Peyer's patch (tissue), 4 donors: ENCODE measurements at regions not wholly inside any gene's neighbourhood (a gene's known extent, or its start where the extent isn't known, plus 50 kb on each side); places are given as distances from the start of the nearest gene placed in this dataset.
"Not testable (repeated sequence)": the region's sequence is repeated elsewhere in the genome, so short reads cannot be mapped to it uniquely, and the experiment has no call there.

Source experiments
- POLR2A ChIP-seq, 2 donors: fragments of 450-650 bp; IDR thresholded peaks; one replicate each; pipeline ENCODE4 v1.5.1; 2017; ENCODE audit warnings: antibody characterized with exemption in 2 of 2, mild to moderate bottlenecking in 2 of 2, moderate library complexity in 2 of 2
- TF ChIP-seq, protein P1 (sequence below), 6 experiments: fragments of 450-650 bp in 4 of 6; fragments of 200-600 bp in 2 of 6; sonication (generic) in 1 of 6; IDR thresholded peaks; one replicate each; pipeline ENCODE4 v1.5.1; 2017 to 2019; ENCODE audit warnings: antibody characterized with exemption in 6 of 6, mild to moderate bottlenecking in 3 of 6, moderate library complexity in 1 of 6

DNA sequence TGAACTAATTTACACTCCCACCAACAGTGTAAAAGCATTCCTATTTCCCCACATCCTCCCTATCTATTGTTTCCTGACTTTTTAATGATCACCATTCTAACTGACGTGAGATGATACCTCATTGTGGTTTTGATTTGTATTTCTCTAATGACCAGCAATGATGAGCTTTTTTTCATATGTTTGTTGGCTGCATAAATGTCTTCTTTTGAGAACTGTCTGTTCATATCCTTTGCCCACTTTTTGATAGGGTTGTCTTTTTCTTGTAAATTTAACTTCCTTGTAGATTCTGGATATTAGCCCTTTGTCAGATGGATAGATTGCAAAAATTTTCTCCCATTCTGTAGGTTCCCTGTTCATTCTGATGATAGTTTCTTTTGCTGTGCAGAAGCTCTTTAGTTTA lies 251.3 kb downstream of the PTGER3 start:
- TF ChIP-seq, protein P1, sequence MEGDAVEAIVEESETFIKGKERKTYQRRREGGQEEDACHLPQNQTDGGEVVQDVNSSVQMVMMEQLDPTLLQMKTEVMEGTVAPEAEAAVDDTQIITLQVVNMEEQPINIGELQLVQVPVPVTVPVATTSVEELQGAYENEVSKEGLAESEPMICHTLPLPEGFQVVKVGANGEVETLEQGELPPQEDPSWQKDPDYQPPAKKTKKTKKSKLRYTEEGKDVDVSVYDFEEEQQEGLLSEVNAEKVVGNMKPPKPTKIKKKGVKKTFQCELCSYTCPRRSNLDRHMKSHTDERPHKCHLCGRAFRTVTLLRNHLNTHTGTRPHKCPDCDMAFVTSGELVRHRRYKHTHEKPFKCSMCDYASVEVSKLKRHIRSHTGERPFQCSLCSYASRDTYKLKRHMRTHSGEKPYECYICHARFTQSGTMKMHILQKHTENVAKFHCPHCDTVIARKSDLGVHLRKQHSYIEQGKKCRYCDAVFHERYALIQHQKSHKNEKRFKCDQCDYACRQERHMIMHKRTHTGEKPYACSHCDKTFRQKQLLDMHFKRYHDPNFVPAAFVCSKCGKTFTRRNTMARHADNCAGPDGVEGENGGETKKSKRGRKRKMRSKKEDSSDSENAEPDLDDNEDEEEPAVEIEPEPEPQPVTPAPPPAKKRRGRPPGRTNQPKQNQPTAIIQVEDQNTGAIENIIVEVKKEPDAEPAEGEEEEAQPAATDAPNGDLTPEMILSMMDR (IDR thresholded peaks at IDR 0.05) = not testable (repeated sequence)
- not testable (repeated sequence) for TF ChIP-seq POLR2A (IDR thresholded peaks at IDR 0.05)
